ENCODE measurements at regions not wholly inside any gene's neighbourhood (a gene's known extent, or its start where the extent isn't known, plus 50 kb on each side); places are given as distances from the start of the nearest gene placed in this dataset.

- TF ChIP-seq EZH2phosphoT487 (IDR thresholded peaks at IDR 0.05; ENCODE audit: unreplicated experiment): no peak
- TF ChIP-seq CTCF (conservative IDR thresholded peaks at IDR 0.05; ENCODE audit: low read depth in 2 of 2): no peak
- no peak for TF ChIP-seq JUNB (IDR thresholded peaks at IDR 0.05; ENCODE audit: unreplicated experiment)
- no peak for TF ChIP-seq EZH2 (IDR thresholded peaks at IDR 0.05; ENCODE audit: low read depth, unreplicated experiment)
- TF ChIP-seq POLR2AphosphoS5 (IDR thresholded peaks at IDR 0.05; ENCODE audit: low read depth): no peak
- TF ChIP-seq STAT1 (IDR thresholded peaks at IDR 0.05; ENCODE audit: unreplicated experiment): no peak
- TF ChIP-seq REST (IDR thresholded peaks at IDR 0.05; ENCODE audit: unreplicated experiment): no peak
- no peak for TF ChIP-seq ZNF331 (CRISPR knock-in tag; IDR thresholded peaks at IDR 0.05; ENCODE audit: low read depth)
- no peak for TF ChIP-seq CREB1 (CRISPR knock-in tag; IDR thresholded peaks at IDR 0.05; ENCODE audit: low read depth)
- TF ChIP-seq ZNF114 (CRISPR knock-in tag; IDR thresholded peaks at IDR 0.05): no peak
Measured at GRCh38 chr4:30402276-30402675, 317.9 kb upstream of the PCDH7 start.
